ENCODE measurements at regions not wholly inside any gene's neighbourhood (a gene's known extent, or its start where the extent isn't known, plus 50 kb on each side); places are given as distances from the start of the nearest gene placed in this dataset.

- no peak for DNase-seq
Observed at GRCh38 chr3:6540981-6541380, 319.9 kb upstream of the GRM7 start.

DNA sequence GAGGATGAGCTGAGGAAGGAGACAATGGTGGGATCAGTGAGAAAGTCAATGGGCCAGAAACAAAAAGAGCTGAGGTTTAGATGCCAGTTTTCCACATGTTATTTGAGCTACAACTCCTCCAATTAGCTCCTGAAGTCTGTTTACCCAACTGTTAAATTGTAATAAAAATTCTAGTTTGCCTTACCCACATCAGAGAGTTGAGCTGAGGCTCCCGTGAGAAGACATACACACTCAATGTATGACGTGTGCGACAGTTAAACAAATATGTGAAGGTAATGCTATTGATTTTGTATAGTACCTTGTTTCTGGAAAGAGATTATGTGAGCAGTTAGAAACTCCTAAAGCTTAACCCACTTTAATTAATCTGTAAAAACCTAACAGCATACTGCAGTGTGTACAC, 318.1 kb upstream of the GRM7 start:
- DNase-seq, result no peak

GRCh38 chr3:6549296-6549695, 311.6 kb upstream of the GRM7 start:
- no peak for DNase-seq

DNA sequence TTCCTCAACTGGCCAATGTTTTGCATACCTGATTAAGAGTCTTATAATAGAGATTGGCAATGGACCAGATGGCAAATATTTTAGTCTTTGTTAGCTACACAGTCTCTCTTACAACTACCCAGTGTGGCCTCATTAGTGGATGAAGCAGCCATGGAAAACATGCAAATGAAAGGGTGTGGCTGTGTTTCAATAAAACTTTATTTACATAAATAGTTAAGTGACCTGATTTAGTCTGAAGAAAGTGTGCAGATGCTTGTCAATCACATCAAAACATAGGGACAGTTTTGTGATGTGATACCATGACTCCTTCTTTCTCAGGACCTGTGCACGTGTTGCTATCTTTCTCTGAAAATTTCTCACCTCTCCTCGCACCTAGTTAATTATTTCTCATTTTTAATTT, 309.8 kb upstream of the GRM7 start:
- DNase-seq, result no peak

DNA sequence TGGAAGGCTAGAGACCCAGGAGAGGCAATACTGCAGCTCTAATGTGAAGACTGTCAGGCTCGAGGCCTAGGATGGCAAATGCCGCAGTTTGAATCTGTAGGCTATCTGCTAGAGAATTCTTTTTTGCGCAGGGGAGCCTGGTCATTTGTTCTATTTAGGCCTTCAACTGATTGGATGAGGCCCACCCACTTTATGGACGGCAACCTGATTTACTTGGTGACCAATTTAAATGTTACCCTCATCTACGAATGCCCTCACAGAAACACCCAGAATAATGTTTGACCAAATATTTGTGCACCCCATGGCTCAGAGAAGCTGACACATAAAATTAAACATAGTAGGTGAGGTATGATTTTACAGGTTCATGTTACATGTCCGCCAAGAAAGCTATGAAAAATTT, 300.7 kb upstream of the GRM7 start:
- no peak for DNase-seq

DNA sequence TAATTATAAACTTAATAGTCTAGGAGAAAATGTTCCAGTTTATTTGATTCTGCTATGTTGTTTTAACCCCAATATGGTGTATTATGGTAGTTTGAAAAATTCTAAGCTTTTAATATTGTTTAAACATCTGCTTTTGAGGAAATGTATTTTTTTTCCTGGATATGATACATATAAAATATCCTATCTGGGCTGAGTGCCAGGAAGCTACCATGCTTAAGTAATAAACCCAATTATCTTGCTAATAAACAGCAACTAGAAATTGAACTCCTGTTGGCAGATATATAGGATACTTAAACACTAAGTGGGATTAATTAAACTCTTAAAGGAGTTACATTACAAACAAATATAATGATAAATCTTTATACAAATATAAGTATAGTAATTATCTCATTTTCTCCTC, 293.7 kb upstream of the GRM7 start:
- no peak for DNase-seq

GRCh38 chr3:6568999-6569493, 291.9 kb upstream of the GRM7 start:
- no peak for DNase-seq

GRCh38 chr3:6571448-6571847, 289.5 kb upstream of the GRM7 start:
- DNase-seq, result no peak

- DNase-seq, result no peak
Observed at GRCh38 chr3:6577584-6577983, 283.3 kb upstream of the GRM7 start.

- DNase-seq, result no peak
Observed at GRCh38 chr3:6578526-6578925, 282.4 kb upstream of the GRM7 start.

- DNase-seq, result no peak
Observed at GRCh38 chr3:6580808-6581207, 280.1 kb upstream of the GRM7 start.

DNA sequence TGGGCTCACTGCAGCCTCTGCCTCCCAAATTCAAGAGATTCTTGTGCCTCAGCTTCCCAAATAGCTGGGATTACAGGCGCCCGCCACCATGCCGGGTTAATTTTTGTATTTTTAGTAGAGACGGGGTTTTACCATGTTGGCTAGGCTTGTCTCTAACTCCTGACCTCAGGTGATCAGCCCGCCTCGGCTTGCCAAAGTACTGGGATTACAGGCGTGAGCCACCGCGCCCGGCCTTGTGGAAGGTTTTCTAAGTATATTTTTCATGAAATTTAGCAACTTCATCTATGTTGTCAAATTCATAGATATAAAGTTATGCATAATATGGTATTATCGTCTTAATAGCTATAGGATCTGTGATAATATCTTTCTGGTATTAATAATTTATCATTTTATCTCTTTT, 275.6 kb upstream of the GRM7 start:
- DNase-seq, result no peak

- no peak for DNase-seq
Observed at GRCh38 chr3:6600237-6600636, 260.7 kb upstream of the GRM7 start.

DNA sequence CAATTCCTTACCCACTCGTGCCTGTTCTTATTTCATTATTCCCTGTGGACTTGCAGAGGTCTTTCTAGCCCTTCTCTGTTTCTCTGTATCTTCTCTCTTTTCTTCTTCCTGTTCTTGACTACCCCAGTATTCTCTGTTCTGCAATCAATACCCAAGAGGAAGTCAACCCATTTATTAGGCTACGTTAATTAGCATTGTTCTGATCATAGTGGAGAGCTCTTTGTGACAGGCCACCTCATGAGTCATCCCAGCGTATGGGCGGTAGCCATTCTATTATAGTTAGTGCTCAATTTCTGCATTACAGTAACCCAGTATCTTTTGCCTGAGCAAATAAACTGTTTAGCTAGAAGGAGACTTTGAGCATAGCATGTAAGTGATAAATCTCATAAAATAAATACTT, 259.5 kb upstream of the GRM7 start:
- no peak for DNase-seq

GRCh38 chr3:6602329-6602728, 258.6 kb upstream of the GRM7 start:
- DNase-seq, result no peak

- DNase-seq, result no peak
Observed at GRCh38 chr3:6605227-6605626, 255.7 kb upstream of the GRM7 start.

- no peak for DNase-seq
Observed at GRCh38 chr3:6608843-6609242, 252.1 kb upstream of the GRM7 start.

DNA sequence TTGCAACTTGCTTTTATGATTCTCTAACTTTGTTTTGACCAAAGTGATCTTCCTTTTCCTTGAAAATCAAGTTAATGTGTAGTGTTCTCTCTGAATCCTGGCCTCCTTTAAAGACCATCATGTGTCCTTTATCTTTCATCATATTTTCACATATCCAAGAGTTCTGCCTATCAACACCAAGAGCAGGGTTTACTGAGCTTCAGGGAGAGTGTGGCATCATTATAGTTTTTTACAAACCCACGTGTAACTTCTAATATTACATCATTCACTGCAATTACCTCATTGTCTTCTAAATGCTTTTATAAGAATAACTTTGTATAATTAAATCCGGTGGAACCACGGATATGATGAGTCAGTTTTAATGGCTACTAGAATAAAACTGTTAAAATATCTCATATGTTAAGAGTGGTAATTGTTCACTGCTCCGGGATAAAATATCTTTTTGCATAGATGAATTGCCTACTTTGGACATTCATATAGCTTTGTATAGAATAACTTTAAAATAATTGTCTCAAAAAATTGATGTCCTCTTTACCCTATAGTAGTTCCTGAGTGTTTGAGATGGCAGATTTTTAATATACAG, 248.8 kb upstream of the GRM7 start:
- no peak for DNase-seq

GRCh38 chr3:6622260-6622659, 238.7 kb upstream of the GRM7 start:
- no peak for DNase-seq

GRCh38 chr3:6622712-6623111, 238.2 kb upstream of the GRM7 start:
- DNase-seq, result no peak

DNA sequence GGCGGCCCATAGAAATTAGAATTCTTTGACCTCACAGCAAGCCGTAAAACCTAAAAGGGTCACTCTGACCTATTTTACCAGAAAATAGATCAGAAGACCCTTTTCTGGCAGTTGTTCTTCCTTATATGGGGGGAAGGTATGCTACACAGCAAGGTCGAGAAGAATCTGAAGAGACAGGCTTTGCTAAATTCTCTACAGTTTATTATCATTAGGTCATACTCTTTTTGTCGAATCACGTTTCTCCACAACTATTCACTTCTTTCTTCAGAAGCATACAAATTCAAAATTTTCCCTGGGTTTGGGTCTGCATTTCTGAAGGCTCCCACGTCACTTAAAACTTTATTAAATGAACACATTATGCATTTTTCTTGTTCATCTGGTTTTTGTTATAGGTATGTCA, 229.5 kb upstream of the GRM7 start:
- no peak for DNase-seq

DNA sequence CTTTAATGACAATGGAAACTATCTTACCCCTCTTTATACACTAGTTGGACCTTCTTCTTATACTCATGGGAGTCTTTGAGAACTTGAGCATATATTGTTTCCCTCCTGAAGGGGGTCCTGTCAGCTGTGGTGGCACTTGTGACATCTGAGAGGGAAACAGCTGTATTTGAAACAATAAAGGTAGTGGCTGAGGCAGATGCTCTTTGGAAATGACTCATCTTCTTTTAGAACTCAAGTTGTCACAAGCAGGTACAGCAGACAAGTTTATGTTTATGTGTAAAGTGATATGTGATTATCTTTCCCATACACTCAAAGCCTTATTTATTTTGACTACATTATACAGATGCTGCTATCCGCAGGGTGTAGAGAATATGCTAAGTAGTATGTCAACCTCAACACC, 220.0 kb upstream of the GRM7 start:
- DNase-seq, result no peak

DNA sequence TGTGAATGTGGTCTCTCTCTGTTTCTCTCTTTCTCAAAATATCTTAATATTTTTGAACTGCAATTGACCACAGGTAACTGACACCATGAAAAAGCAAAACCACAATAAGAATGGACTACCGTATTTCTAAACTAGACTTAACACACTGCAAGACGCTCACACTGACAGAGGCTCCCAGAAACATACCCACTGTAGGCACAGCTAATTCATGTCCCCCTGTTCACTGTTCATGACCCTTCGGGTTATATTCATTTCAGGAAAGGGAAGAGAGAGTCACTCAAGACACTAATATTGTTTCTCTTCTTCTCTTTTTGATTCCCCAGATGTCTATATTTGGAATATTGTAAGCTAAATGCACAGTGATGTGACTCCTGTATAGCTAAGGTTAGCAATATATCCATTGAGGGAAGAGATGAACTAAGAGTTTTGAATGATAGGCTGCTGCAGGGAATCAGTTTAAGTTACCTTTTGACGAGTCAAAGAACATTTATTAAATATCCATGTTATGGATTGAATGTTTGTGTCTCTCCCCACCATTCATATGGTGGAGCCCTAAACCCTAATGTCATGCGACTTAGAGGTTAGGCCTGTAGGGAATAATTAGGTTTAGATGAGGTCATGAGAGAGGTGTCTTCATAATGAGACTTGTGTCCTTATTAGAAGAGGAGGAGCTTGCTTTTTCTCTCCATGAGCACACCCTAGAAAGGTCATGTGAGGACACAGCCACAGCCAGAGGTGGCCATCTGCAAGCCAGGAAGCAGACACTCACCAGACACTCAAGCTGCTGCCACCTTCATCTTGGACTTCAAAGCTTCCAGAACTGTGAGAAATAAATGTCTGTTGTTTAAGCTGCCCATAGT, 216.6 kb upstream of the GRM7 start:
- DNase-seq, result no peak

DNA sequence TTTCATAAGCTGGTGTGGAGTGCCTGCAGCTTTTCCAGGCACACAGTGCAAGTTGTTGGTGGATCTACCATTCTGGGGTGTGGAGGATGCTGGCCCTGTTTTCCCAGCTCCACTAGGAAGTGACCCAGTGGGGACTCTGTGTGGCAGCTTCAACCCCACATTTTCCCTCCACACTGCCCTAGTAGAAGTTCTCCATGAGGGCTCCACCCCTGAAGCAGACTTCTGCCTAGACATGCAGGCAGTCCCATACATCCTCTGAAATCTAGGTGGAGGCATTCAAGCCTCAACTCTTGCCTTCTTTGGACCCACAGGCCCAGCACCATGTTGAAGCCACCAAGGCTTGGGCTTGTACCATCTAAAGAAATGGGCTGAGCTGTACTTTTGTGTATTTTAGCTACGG, 206.2 kb upstream of the GRM7 start:
- no peak for DNase-seq

GRCh38 chr3:6655275-6655674, 205.6 kb upstream of the GRM7 start:
- DNase-seq, result no peak

All from activated CD4-positive, alpha-beta T cell treated with anti-CD3 and anti-CD28 coated beads, Interleukin-2, amount 50 U/mL, for 1 hour (primary cell).